HG03558 (cell line): ENCODE measurements at regions not wholly inside any gene's neighbourhood (a gene's known extent, or its start where the extent isn't known, plus 50 kb on each side); places are given as distances from the start of the nearest gene placed in this dataset.
"Not testable (repeated sequence)": the region's sequence is repeated elsewhere in the genome, so short reads cannot be mapped to it uniquely, and the experiment has no call there.

Experiments
- ATAC-seq: cut with Tn5 transposase; IDR thresholded peaks from one replicate; pipeline ENCODE4 v1.9.1; 2021; ENCODE audit warnings: moderate number of reproducible peaks; ENCODE audit not compliant: unreplicated experiment; ENCODE audit errors: extremely low read depth

- ATAC-seq = no peak
These were observed 114.9 kb upstream of the FBXL7 start for GRCh38 chr5:15385037-15385436.

- no peak for ATAC-seq
These were observed 115.4 kb upstream of the FBXL7 start for GRCh38 chr5:15384581-15384980.

GRCh38 chr5:15384176-15384575, 115.8 kb upstream of the FBXL7 start:
- no peak for ATAC-seq

- ATAC-seq = no peak
These were observed 116.5 kb upstream of the FBXL7 start for GRCh38 chr5:15383469-15383868.

- ATAC-seq = no peak
These were observed 117.0 kb upstream of the FBXL7 start for GRCh38 chr5:15383021-15383420.

- no peak for ATAC-seq
These were observed 122.2 kb upstream of the FBXL7 start for GRCh38 chr5:15377573-15378340.

GRCh38 chr5:15376803-15377202, 123.2 kb upstream of the FBXL7 start:
- ATAC-seq = no peak

- ATAC-seq = no peak
These were observed 123.9 kb upstream of the FBXL7 start for GRCh38 chr5:15376088-15376487.

GRCh38 chr5:15375559-15375958, 124.4 kb upstream of the FBXL7 start:
- no peak for ATAC-seq

GRCh38 chr5:15374886-15375285, 125.1 kb upstream of the FBXL7 start:
- no peak for ATAC-seq

- no peak for ATAC-seq
These were observed 126.8 kb upstream of the FBXL7 start for GRCh38 chr5:15373151-15373550.

GRCh38 chr5:15371184-15371583, 128.8 kb upstream of the FBXL7 start:
- ATAC-seq = no peak

- no peak for ATAC-seq
These were observed 131.1 kb upstream of the FBXL7 start for GRCh38 chr5:15368835-15369234.

- ATAC-seq = no peak
These were observed 132.5 kb upstream of the FBXL7 start for GRCh38 chr5:15367489-15367888.

- ATAC-seq = no peak
These were observed 133.1 kb upstream of the FBXL7 start for GRCh38 chr5:15366676-15367391.

- no peak for ATAC-seq
These were observed 134.9 kb upstream of the FBXL7 start for GRCh38 chr5:15365070-15365469.

GRCh38 chr5:15363601-15364000, 136.4 kb upstream of the FBXL7 start:
- ATAC-seq = no peak

GRCh38 chr5:15357092-15357453, 142.9 kb upstream of the FBXL7 start:
- not testable (repeated sequence) for ATAC-seq

- not testable (repeated sequence) for ATAC-seq
These were observed 143.5 kb upstream of the FBXL7 start for GRCh38 chr5:15356308-15357091.

- ATAC-seq = no peak
These were observed 146.0 kb upstream of the FBXL7 start for GRCh38 chr5:15354021-15354420.

- ATAC-seq = no peak
These were observed 146.8 kb upstream of the FBXL7 start for GRCh38 chr5:15353086-15353645.
